GM20000 (cell line): ENCODE measurements at regions not wholly inside any gene's neighbourhood (a gene's known extent, or its start where the extent isn't known, plus 50 kb on each side); places are given as distances from the start of the nearest gene placed in this dataset.

Source experiments
- DNase-seq: peaks from one replicate; pipeline ENCODE4 v3.0.0; 2012; ENCODE audit warnings: low spot score
- TF ChIP-seq, protein P1 (sequence below): IDR thresholded peaks from 2 replicates; pipeline ENCODE4 v1.5.1; 2012; ENCODE audit warnings: mild to moderate bottlenecking, control low read depth; ENCODE audit errors: extremely low read depth, missing control alignments

DNA sequence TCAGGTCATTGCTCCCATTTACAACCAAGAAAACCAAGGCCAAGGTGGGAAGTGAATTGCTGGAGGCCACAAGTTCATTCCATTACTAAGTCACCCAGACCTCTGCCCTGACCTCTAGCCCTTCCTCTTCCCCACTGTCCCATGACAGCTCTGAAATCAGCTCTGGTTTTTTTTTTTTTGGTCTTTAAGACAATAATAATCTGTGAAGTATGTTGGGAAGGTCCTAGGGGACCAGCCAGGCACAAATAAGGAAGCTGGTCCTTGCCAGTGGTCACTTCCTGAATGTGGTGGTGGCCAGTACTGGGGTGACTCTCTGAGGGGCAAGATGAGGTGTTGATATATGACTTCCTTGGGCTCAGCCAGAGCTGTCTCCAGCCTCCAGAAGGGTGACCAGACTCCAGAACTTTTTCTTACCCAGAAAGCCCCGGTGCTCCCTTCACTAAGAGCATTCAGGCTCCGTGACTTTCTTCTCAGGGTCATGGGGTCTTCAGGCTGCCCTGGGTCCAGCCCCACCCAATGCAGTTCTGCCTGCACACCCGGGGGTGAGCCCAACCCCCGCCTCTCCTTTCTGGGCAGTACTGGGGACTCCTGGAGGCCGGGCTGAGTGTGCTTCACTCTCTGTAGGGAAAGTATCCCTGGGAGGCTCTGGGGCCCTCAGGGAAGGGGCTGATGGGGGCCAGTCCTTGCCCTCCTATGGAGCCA is 159.6 kb downstream of the PTPRU start:
- TF ChIP-seq, protein P1, sequence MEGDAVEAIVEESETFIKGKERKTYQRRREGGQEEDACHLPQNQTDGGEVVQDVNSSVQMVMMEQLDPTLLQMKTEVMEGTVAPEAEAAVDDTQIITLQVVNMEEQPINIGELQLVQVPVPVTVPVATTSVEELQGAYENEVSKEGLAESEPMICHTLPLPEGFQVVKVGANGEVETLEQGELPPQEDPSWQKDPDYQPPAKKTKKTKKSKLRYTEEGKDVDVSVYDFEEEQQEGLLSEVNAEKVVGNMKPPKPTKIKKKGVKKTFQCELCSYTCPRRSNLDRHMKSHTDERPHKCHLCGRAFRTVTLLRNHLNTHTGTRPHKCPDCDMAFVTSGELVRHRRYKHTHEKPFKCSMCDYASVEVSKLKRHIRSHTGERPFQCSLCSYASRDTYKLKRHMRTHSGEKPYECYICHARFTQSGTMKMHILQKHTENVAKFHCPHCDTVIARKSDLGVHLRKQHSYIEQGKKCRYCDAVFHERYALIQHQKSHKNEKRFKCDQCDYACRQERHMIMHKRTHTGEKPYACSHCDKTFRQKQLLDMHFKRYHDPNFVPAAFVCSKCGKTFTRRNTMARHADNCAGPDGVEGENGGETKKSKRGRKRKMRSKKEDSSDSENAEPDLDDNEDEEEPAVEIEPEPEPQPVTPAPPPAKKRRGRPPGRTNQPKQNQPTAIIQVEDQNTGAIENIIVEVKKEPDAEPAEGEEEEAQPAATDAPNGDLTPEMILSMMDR: no peak
- DNase-seq: no peak

DNA sequence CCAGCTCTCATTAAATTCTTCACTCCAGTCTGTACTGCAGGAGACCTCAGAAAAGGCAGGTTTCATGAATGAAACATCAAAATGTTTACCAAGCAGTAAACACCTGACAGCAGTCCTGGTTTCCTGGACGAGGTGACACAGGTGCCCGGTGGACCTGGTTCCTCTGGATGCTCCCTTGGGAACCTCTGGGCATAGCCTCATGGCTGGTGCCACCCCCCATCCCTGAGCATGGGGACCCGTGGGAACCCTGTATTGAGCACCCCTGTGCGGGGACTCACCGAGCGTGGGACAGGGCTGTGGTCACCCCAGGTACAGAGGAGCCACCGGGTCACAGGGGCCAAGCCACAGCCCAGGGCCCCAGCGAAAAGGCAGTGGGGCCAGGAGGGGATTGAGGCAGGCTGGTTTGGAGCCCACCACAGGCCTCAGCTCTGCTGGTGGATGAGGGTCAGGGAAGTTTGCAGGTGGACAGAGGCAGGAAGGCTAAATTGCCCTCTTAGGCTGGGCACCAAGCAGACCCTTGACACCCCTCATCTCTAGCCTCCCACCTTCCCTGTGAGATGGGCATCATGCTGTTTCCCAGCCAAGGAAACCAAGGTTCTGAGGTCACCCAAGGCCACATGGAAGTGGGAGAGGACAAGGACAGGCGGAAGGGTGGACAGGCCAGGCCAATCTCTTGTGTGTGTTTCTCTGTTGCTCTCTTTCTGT is 158.4 kb downstream of the PTPRU start:
- TF ChIP-seq, protein P1: no peak

DNA sequence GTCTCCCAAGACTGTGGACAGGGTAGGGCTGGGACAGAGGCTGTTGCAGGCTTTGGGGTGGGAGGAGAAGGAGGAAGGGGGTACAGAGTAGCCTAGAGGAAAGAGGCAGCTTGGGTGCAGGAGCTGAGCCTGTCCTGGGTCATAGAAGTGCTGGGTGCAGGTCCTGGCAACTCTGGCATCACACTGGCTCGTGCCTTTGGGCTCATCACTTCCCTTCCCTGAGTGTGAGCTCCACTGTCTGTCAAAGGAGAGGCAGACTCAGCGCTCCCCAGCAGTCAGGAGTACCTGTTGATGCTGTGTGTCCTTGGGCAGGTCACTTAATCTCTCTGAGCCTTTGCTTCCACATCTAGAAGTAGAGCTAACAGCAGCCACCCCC is 157.1 kb downstream of the PTPRU start:
- TF ChIP-seq, protein P1: no peak

More for the DNA sequence above, 158.4 kb downstream of the PTPRU start:
- no peak for DNase-seq

DNA sequence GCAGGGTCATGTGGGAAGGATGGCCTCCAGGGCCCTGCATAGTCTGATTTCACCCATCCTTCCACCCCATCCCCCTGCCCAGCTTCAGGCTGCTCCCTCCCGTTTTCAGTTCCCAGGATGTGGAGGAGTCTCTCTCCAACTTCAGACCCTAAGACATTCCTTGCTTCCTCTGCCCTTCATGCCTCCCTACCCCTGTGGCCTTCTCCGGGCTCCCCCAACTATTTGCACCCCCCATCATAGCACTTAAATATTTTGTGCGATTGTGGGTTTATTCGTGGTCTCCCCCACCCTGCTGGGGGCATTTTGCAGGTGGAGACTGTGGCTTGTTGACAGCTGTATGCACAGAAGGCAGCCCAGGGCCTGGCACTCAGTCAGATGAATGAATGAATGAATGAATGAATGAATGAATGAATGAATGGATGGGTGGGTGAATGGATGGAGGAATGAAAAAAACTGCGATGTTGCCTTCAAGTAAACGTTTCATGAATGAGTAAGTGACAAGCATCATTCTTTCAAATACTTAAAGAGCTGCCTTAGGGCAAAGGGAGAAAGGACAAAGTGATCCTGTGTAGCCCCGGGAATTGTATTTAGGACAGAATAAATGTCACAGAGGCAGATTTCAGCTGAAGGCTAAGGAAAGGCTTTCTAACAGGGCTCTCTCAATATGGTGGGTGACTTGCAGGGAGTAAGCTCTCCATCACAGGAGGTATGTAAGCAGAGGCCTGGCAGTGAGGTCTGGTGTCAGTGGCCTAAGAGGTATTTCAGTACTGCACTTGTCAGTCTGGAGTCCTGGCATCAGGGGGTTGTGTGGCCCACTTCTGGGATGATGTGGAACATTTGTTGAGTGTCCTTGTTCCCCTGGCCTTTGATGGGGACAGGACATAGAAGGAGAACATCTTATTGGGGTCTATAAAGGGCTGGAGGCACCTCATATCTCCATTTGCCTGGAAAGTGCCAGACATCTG is 156.4 kb downstream of the PTPRU start:
- TF ChIP-seq, protein P1: no peak
- DNase-seq: no peak

More for the DNA sequence above, 157.1 kb downstream of the PTPRU start:
- no peak for DNase-seq

DNA sequence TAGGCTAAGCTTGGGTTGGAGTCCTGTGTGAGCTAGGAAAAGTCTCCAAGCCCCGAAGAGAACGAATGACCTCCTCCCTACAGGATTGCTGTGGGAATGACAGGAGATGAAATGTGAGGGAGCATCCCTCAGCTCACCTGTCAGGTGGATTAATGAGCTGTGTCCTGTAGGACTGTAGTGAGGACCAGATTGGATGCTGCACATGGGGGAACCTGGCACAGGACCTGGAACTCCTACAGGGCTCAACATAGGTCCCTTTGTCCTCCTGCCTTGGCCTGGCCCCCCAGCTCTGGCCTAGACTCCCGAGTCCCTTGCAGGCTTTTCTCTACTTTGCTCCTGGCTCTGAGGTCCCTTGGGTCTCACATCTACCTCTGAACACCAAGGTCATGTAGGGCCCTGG is 155.7 kb downstream of the PTPRU start:
- no peak for DNase-seq
- TF ChIP-seq, protein P1: no peak

DNA sequence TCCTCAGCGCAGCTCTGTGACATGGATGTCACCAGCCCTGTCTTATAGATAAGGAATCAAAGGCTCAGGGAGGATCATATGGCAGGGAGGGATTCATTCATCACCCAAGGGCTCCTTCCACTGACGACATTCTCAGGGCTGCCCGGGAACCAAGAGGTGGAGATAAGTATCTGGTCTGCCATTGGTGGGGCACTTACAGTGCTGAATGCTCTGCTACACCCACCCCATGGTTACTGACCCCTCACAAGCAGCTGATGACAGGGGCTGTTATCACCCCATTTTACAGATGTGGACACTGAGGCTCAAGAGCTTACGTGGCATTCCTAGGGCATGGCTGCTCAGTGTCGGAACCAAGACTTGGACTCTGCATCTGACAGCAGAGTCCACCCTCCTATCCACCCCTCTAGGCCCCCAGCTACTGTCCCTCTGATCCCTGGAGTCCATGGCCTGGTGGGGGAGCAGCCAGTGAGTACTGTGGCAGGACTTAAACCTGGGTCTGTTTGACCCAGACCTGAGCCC is 155.1 kb downstream of the PTPRU start:
- TF ChIP-seq, protein P1: no peak

More for the DNA sequence above, 155.1 kb downstream of the PTPRU start:
- no peak for DNase-seq
